ENCODE measurements at regions not wholly inside any gene's neighbourhood (a gene's known extent, or its start where the extent isn't known, plus 50 kb on each side); places are given as distances from the start of the nearest gene placed in this dataset.
"Not testable (repeated sequence)": the region's sequence is repeated elsewhere in the genome, so short reads cannot be mapped to it uniquely, and the experiment has no call there.

DNA sequence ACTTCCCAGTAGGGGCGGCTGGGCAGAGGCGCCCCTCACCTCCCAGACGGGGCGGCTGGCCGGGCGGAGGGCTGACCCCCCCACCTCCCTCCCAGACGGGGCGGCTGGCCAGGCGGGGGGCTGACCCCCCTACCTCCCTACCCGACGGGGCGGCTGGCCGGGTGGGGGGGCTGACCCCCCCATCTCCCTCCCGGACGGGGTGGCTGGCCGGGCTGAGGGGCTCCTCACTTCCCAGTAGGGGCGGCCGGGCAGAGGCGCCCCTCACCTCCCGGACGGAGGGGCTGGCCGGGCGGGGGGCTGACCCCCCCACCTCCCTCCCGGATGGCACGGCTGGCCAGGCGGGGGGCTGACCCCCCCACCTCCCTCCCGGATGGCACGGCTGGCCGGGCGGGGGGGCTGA lies 508.1 kb upstream of the PHF14 start:
- H3K4me1 ChIP-seq (ENCODE audit: insufficient read depth, low read length); H3K9ac ChIP-seq (ENCODE audit: low read depth, low read length); H3K36me3 ChIP-seq (ENCODE audit: insufficient read depth, low read length); H3K27ac ChIP-seq (ENCODE audit: low read depth, low read length); H3K9me3 ChIP-seq (ENCODE audit: insufficient read depth, low read depth, low read length); H3K4me3 ChIP-seq (ENCODE audit: low read length); H3K27me3 ChIP-seq (ENCODE audit: insufficient read depth, low read length): not testable (repeated sequence)
- WGBS = 98% methylated on average over 7 of the region's 30 CpGs

DNA sequence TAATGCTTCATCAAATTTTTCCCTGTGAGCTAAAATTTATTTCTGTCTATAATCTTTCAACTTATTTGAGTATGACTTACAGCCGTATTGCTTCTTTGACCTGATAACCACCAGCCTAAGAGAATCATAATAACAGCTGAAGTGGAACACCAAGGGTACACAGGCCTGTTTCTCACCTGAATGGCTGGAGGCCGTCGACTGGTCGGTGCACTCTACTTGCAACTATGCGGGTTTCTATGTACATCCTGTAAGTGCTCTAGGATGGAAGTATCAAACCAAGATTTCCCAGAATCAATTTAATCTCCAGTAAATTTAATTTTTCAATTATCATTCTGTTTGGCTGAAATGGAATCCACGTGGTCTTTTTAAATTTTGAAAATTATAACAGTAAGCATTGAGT lies 504.8 kb upstream of the PHF14 start:
- 82% methylated on average over 5 of the region's 6 CpGs for WGBS
- Histone ChIP-seq H3K4me1 (ENCODE audit: insufficient read depth, low read length) (no peaks in the 10 kb centered on the region), H3K27me3 (ENCODE audit: insufficient read depth, low read length) (no peaks in the 10 kb centered on the region), H3K4me3 (ENCODE audit: low read length) (no peak overlapping the region), H3K36me3 (ENCODE audit: insufficient read depth, low read length) (no peaks in the 10 kb centered on the region), H3K9ac (ENCODE audit: low read depth, low read length) (no peak overlapping the region), H3K27ac (ENCODE audit: low read depth, low read length) (no peak overlapping the region), H3K9me3 (ENCODE audit: insufficient read depth, low read depth, low read length) (no peaks in the 10 kb centered on the region)

DNA sequence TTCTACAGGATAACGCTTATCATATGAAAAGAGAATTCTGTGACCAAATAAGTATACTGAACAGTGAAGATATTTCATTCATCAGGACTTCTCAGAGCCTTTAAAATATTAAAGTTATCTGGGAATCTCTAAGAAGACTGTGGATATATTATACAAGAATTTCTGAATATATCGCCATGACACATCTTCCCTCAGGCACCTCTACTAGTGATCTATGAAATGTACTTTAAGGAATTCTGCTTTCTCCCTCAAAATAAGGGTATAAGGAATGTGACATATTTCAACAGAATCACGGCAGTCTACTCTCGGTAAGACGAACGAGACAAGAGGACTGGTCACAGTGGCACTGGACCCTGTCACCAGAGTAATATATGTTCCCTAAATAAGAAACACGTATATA lies 504.2 kb upstream of the PHF14 start:
- Histone ChIP-seq H3K27ac (ENCODE audit: low read depth, low read length) (no peak overlapping the region), H3K4me1 (ENCODE audit: insufficient read depth, low read length) (no peaks in the 10 kb centered on the region), H3K4me3 (ENCODE audit: low read length) (no peak overlapping the region), H3K9me3 (ENCODE audit: insufficient read depth, low read depth, low read length) (no peaks in the 10 kb centered on the region), H3K27me3 (ENCODE audit: insufficient read depth, low read length) (no peaks in the 10 kb centered on the region), H3K36me3 (ENCODE audit: insufficient read depth, low read length) (no peaks in the 10 kb centered on the region), H3K9ac (ENCODE audit: low read depth, low read length) (no peak overlapping the region)
- WGBS = 100% methylated on average over 4 of the region's 7 CpGs

DNA sequence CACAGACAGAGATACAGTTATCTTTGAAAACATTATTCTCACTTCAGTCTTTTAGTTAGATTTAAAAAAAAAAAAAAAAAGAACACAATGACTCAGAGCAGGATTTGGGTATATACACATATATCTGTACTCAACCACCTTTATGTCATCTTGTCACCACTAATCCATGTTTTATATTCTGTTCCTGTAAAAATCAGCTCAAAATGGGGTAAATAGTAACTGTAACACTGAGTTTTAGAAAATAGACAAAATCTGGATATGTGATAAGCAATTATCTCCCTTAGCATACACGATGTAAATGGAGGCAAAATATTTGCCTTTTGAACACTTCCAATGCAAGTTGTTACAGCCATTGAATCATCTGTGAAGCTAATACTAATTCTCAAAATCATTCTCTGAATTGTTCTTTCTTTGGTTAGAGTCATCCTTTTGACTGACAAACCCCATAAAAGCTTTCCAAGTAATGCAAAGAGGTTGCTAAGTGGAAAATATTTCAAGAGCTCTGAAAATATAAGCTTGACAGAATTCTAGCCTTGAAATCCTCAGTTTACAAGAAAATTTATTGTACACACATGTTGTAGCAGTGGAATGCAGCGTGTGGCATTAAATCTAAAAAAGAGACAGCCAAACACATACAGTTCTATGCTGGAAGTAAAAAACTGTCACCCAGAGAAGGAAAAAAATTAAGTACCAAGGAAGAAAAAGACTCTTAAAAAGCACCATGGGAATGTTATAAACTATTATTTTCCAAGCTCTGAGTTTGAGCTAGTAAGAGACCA lies 502.2 kb upstream of the PHF14 start:
- 93% methylated on average over 1 of the region's 2 CpGs for WGBS
- H3K9ac ChIP-seq (ENCODE audit: low read depth, low read length) = no peak overlapping the region
- no peak overlapping the region for H3K4me3 ChIP-seq (ENCODE audit: low read length)
- H3K27ac ChIP-seq (ENCODE audit: low read depth, low read length) = no peak overlapping the region
- H3K36me3 ChIP-seq (ENCODE audit: insufficient read depth, low read length) = no peaks in the 10 kb centered on the region
- no peaks in the 10 kb centered on the region for H3K9me3 ChIP-seq (ENCODE audit: insufficient read depth, low read depth, low read length)
- no peaks in the 10 kb centered on the region for H3K4me1 ChIP-seq (ENCODE audit: insufficient read depth, low read length)
- H3K27me3 ChIP-seq (ENCODE audit: insufficient read depth, low read length) = no peaks in the 10 kb centered on the region

DNA sequence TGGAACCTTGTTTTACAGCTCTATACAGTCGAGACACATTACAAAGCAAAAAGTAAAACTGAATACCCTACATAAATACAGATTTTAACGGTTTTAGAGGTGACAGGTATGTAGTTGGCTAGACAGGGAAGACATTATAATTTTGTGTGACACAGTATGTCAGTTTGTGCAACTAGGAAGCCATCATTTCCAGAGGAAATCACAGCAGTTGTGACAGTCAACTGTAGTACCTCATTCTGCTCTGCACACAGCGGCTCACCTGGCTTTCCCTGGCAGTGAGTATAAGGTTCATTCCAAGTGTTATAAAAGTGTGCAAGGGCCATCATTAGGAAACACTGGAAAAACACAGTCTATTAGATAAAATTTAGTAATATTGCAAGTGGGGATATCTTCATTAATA lies 501.6 kb upstream of the PHF14 start:
- no peak overlapping the region for H3K27ac ChIP-seq (ENCODE audit: low read depth, low read length)
- WGBS = 100% methylated on average over 3 of the region's 3 CpGs
- H3K4me1 ChIP-seq (ENCODE audit: insufficient read depth, low read length) = no peaks in the 10 kb centered on the region
- no peak overlapping the region for H3K9ac ChIP-seq (ENCODE audit: low read depth, low read length)
- no peaks in the 10 kb centered on the region for H3K9me3 ChIP-seq (ENCODE audit: insufficient read depth, low read depth, low read length)
- no peak overlapping the region for H3K4me3 ChIP-seq (ENCODE audit: low read length)
- H3K36me3 ChIP-seq (ENCODE audit: insufficient read depth, low read length) = no peaks in the 10 kb centered on the region
- no peaks in the 10 kb centered on the region for H3K27me3 ChIP-seq (ENCODE audit: insufficient read depth, low read length)

DNA sequence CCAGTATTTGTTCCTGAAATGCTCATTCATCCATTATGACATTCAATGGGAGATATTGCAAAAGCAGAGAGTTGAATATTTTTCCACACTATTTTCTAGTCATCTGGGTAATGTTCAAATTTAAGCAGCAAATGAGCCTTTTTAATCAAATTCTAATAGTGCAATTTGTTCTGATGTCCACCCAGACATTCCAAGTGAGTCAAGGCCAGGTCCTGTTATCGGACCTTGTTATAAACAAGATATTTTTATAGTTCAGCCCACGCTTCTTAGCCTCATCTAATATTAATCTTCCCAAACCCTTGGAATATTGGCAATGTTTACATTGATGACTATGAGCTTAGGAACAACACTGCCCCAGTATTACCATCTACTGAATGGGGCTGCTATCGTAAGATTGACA lies 500.1 kb upstream of the PHF14 start:
- H3K4me1 ChIP-seq (ENCODE audit: insufficient read depth, low read length) = no peaks in the 10 kb centered on the region
- no peak overlapping the region for H3K9ac ChIP-seq (ENCODE audit: low read depth, low read length)
- no peaks in the 10 kb centered on the region for H3K27me3 ChIP-seq (ENCODE audit: insufficient read depth, low read length)
- H3K9me3 ChIP-seq (ENCODE audit: insufficient read depth, low read depth, low read length) = no peaks in the 10 kb centered on the region
- H3K36me3 ChIP-seq (ENCODE audit: insufficient read depth, low read length) = no peaks in the 10 kb centered on the region
- WGBS = 100% methylated on average over 3 of the region's 3 CpGs
- H3K4me3 ChIP-seq (ENCODE audit: low read length) = no peak overlapping the region
- no peak overlapping the region for H3K27ac ChIP-seq (ENCODE audit: low read depth, low read length)

DNA sequence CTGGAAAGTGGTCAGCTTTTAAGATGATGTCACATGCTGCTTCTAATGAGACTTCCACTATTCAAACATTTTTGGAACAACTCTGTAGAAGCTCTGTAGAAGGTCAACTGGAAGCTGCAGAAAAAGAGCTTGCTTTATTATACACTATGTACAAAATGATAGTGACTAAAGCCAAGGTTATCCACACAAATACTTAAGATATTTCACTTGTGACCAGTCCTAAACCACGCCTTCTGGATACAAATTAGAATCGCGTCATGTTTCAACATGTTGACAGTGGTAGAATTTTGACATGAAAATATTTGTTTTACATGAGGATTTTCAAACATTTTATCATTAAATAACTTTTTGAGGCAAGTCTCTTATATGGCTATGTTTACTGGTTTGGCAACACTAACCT lies 499.6 kb upstream of the PHF14 start:
- 85% methylated on average over 3 of the region's 3 CpGs for WGBS
- no peaks in the 10 kb centered on the region for H3K36me3 ChIP-seq (ENCODE audit: insufficient read depth, low read length)
- H3K4me3 ChIP-seq (ENCODE audit: low read length) = no peak overlapping the region
- no peaks in the 10 kb centered on the region for H3K9me3 ChIP-seq (ENCODE audit: insufficient read depth, low read depth, low read length)
- no peak overlapping the region for H3K9ac ChIP-seq (ENCODE audit: low read depth, low read length)
- no peaks in the 10 kb centered on the region for H3K27me3 ChIP-seq (ENCODE audit: insufficient read depth, low read length)
- no peak overlapping the region for H3K27ac ChIP-seq (ENCODE audit: low read depth, low read length)
- no peaks in the 10 kb centered on the region for H3K4me1 ChIP-seq (ENCODE audit: insufficient read depth, low read length)

DNA sequence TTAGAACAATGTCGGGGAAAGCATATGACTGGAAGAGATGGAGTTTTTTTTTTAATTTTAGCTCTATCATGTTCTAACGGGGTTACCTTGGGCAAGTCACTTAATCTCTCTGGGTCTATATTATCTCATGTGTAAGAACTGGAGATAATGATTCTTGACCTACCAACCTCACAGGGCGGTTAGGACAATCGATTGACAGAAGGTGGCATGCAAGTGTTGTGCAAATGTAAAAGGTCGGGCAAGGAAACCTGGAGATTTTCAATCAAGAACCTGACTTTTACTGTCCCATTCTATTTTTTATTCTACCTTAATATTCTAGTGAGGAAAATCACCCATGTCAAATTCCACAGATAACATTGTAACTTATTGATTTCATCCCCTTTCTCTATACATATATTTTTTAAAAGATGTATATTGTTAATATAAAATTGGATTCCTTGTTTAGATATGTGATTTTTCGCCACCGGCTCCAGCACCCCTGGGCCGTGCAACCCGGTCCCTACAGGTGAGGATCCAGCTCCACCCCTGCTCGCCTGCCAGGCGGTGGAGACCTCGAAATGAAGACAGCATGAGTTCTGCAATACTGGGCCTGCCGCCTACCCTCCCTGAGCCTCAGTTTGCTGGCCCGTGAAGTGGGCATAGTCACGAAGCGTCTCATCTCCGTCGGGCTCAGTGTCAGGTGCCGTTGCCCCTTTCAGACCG lies 497.6 kb upstream of the PHF14 start:
- no peaks in the 10 kb centered on the region for H3K27me3 ChIP-seq (ENCODE audit: insufficient read depth, low read length)
- no peaks in the 10 kb centered on the region for H3K36me3 ChIP-seq (ENCODE audit: insufficient read depth, low read length)
- H3K4me1 ChIP-seq (ENCODE audit: insufficient read depth, low read length) = no peaks in the 10 kb centered on the region
- no peak overlapping the region for H3K4me3 ChIP-seq (ENCODE audit: low read length)
- no peak overlapping the region for H3K27ac ChIP-seq (ENCODE audit: low read depth, low read length)
- no peak overlapping the region for H3K9ac ChIP-seq (ENCODE audit: low read depth, low read length)
- 90% methylated on average over 20 of the region's 20 CpGs for WGBS
- H3K9me3 ChIP-seq (ENCODE audit: insufficient read depth, low read depth, low read length) = no peaks in the 10 kb centered on the region

DNA sequence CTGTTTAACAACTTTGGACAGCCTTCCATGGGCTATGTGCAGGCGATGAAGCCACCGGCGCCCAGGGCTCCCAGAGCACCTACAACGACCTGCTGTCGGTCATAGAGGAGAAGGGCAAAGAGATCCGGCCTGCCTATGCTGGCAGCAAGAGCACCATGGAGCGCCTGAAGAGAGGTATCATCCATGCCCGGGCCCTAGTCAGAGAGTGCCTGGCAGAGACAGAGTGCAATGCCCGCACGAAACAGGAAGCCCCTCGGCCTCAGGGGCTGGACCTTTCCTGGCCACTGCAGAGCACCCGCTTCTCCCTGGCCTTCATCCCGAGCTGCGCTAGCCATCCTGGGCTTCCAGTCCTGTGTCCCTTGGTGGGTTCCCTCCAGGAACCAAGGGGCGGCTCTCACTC lies 497.0 kb upstream of the PHF14 start:
- Histone ChIP-seq H3K36me3 (ENCODE audit: insufficient read depth, low read length) (no peaks in the 10 kb centered on the region), H3K4me1 (ENCODE audit: insufficient read depth, low read length) (no peaks in the 10 kb centered on the region), H3K4me3 (ENCODE audit: low read length) (no peak overlapping the region), H3K27me3 (ENCODE audit: insufficient read depth, low read length) (no peaks in the 10 kb centered on the region), H3K27ac (ENCODE audit: low read depth, low read length) (no peak overlapping the region), H3K9me3 (ENCODE audit: insufficient read depth, low read depth, low read length) (no peaks in the 10 kb centered on the region), H3K9ac (ENCODE audit: low read depth, low read length) (no peak overlapping the region)
- WGBS = 96% methylated on average over 15 of the region's 15 CpGs

DNA sequence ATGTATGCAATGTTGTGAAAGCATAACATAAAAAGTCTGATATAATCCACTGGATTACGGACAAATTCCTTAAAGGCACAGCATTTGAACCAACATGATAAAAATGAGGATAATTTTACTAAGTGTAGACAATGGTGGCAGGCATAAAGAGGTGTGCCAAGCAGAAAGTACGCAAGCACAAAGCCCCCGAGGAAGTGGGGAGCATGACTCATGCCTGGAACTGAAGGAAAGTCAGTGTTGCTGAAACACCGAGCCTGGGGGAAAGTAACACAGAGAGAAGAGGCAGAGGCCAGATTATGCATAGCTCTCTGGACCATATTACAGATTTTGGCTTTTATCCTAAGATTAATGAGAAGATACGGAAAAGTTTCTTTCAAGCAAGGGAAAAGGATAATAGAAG lies 490.0 kb upstream of the PHF14 start:
- Histone ChIP-seq H3K27ac (ENCODE audit: low read depth, low read length) (no peak overlapping the region), H3K9me3 (ENCODE audit: insufficient read depth, low read depth, low read length) (no peaks in the 10 kb centered on the region), H3K36me3 (ENCODE audit: insufficient read depth, low read length) (no peaks in the 10 kb centered on the region), H3K4me3 (ENCODE audit: low read length) (no peak overlapping the region), H3K4me1 (ENCODE audit: insufficient read depth, low read length) (no peaks in the 10 kb centered on the region), H3K9ac (ENCODE audit: low read depth, low read length) (no peak overlapping the region), H3K27me3 (ENCODE audit: insufficient read depth, low read length) (no peaks in the 10 kb centered on the region)
- WGBS = 87% methylated on average over 5 of the region's 5 CpGs

DNA sequence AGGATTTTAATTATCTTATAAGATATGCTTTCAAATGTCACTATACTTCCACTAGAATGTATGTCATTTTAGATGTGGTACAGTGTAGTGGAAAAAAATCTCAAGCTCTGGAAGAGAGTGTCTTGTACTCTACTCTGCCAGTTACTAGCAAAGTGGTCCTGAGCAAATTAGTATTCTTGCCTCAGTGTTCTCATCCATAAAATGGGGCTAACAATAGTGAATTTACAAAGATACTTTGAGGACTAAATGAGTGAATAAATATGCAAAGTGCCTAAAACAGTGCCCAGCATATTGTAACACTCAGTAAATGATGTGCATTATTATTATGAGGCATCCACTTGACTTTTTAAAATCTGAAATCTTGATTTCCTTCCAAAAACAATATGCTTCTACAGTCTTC lies 488.9 kb upstream of the PHF14 start:
- Histone ChIP-seq H3K27ac (ENCODE audit: low read depth, low read length) (no peak overlapping the region), H3K9me3 (ENCODE audit: insufficient read depth, low read depth, low read length) (no peaks in the 10 kb centered on the region), H3K27me3 (ENCODE audit: insufficient read depth, low read length) (no peaks in the 10 kb centered on the region), H3K4me3 (ENCODE audit: low read length) (no peak overlapping the region), H3K36me3 (ENCODE audit: insufficient read depth, low read length) (no peaks in the 10 kb centered on the region), H3K4me1 (ENCODE audit: insufficient read depth, low read length) (no peaks in the 10 kb centered on the region), H3K9ac (ENCODE audit: low read depth, low read length) (no peak overlapping the region)
